ENCODE measurements at regions not wholly inside any gene's neighbourhood (a gene's known extent, or its start where the extent isn't known, plus 50 kb on each side); places are given as distances from the start of the nearest gene placed in this dataset.

- TF ChIP-seq, protein P1, sequence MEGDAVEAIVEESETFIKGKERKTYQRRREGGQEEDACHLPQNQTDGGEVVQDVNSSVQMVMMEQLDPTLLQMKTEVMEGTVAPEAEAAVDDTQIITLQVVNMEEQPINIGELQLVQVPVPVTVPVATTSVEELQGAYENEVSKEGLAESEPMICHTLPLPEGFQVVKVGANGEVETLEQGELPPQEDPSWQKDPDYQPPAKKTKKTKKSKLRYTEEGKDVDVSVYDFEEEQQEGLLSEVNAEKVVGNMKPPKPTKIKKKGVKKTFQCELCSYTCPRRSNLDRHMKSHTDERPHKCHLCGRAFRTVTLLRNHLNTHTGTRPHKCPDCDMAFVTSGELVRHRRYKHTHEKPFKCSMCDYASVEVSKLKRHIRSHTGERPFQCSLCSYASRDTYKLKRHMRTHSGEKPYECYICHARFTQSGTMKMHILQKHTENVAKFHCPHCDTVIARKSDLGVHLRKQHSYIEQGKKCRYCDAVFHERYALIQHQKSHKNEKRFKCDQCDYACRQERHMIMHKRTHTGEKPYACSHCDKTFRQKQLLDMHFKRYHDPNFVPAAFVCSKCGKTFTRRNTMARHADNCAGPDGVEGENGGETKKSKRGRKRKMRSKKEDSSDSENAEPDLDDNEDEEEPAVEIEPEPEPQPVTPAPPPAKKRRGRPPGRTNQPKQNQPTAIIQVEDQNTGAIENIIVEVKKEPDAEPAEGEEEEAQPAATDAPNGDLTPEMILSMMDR (IDR thresholded peaks at IDR 0.05; ENCODE audit: low read depth, low read length, poor library complexity, severe bottlenecking): no peak
- TF ChIP-seq EZH2phosphoT487 (IDR thresholded peaks at IDR 0.05; ENCODE audit: borderline replicate concordance, low read length): no peak
Observed at GRCh38 chr3:187828579-187829452, 83.5 kb upstream of the BCL6 start.
